ENCODE measurements at regions not wholly inside any gene's neighbourhood (a gene's known extent, or its start where the extent isn't known, plus 50 kb on each side); places are given as distances from the start of the nearest gene placed in this dataset.

- TF ChIP-seq POLR2A (IDR thresholded peaks at IDR 0.05; ENCODE audit: low read length), result no peak
- no peak for TF ChIP-seq GATA1 (IDR thresholded peaks at IDR 0.05; ENCODE audit: low read depth, low read length)
These were observed 257.1 kb downstream of the GATA3 start for GRCh38 chr10:8311526-8312070.
